ENCODE measurements at regions not wholly inside any gene's neighbourhood (a gene's known extent, or its start where the extent isn't known, plus 50 kb on each side); places are given as distances from the start of the nearest gene placed in this dataset.
"Not testable (repeated sequence)": the region's sequence is repeated elsewhere in the genome, so short reads cannot be mapped to it uniquely, and the experiment has no call there.

DNA sequence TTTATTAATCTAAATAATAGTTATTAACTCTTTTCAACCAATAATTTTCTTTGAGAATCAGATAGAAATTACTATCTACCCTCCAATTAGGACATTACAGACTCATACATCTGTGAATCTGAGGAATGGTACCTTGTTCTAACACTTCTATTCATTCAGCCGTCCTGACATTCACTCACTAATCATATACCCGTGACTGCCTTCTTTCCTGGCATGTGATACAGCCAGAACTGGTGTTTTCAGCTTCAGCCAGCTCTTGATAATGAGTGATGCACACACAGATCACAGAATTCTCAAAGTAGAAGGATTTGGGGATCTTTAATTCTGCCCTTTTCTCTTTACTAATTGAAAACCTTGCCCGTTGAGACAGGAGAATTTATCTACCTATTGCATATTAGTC lies 499.9 kb downstream of the UTRN start:
- no peak for FAIRE-seq
- no peak for DNase-seq (ENCODE audit: insufficient read length, low spot score)

DNA sequence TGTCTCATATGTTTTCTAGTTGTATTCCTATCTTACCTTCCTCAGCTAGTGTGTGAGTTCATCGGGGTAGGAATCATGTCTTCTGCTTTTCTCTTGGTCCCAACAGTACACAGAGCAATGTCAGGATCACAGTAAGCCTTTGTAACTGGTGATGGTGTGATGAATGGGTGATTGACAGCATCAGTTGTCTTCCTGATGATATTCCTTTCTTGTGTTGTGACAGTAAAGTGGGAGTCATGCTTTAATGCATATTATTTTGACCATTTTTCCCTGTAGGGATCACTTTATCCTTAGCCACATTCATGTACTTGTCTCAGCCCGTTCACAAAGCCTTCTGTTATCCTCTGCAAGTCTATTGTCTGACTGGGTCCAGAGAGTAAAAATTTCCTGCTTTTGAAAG lies 501.7 kb downstream of the UTRN start:
- FAIRE-seq (no peak), DNase-seq (ENCODE audit: insufficient read length, low spot score) (no peak)

DNA sequence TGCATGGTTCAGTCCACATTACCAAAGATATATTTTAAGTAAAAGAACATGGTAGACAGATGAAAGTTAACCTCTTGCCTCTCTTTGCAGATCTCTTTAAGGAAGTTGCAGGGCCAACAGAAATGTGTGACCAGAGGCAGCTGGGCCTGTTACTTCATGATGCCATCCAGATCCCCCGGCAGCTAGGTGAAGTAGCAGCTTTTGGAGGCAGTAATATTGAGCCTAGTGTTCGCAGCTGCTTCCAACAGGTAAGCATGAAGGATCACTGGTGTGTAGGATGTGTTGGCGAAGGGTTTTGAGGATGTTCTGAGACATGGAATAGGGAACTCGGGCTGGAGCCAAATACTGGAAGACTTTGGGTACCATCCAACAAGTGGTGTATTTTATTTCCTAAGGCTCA lies 508.6 kb downstream of the UTRN start:
- FAIRE-seq (peak; percentile 31), DNase-seq (ENCODE audit: insufficient read length, low spot score) (no peak)

DNA sequence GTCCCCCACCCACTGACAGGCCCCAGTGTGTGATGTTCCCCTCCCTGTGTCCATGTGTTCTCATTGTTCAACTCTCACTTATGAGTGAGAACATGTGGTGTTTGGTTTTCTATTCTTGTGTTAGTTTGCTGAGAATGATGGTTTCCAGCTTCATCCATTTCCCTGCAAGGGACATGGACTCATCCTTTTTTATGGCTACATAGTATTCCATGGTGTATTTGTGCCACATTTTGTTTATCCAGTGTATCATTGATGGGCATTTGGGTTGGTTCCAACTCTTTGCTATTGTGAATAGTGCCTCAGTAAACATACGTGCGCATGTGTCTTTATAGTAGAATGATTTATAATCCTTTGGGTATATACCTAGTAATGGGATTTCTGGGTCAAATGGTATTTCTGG lies 509.9 kb downstream of the UTRN start:
- FAIRE-seq; DNase-seq (ENCODE audit: insufficient read length, low spot score): not testable (repeated sequence)

DNA sequence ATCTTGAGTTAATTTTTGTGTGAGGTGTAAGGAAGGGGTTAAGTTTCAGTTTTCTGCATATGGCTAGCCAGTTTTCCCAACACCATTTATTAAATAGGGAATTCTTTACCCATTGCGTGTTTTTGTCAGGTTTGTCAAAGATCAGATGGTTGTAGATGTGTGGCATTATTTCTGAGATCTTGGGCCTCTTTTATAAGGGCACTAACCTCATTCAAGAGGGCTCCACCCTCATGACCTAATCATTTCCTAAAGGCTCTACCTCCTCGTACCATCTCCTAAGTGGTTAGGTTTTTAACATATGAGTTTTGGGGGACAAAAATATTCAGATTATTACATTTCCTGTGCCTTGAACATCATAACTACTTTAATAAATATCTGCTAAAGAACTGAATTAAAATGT lies 510.9 kb downstream of the UTRN start:
- FAIRE-seq, result no peak
- no peak for DNase-seq (ENCODE audit: insufficient read length, low spot score)

DNA sequence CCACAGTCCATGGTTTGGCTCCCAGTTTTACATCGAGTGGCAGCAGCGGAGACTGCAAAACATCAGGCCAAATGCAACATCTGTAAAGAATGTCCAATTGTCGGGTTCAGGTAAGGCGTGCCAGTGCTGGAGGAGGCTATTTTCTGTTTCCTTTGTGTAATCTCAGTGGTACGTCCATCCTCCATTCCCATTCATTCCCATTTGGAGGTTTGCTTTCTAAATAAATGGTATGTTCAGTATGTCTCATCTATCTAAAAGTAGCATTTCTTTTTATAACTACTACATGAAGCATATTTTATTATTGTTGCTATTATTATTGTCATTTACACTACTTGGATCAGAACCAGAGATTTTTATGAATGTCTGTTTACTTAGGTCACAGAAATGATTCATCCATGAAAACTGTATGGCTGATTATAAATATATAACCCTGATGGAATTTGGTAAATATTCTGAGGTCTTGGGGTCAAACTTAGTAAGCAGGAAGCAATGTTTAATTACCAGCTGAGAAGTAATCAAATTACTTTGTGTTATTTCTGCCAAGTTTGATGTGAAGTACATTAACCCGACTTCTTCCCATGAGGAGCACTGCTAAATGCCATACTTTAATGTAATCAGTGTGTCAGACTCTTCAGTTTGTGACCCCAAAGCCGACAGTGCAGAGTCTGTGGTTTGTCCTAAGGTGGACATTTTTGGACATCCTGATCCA lies 512.9 kb downstream of the UTRN start:
- DNase-seq (ENCODE audit: insufficient read length, low spot score), result peak; percentile 23
- peak; percentile 77 for FAIRE-seq

DNA sequence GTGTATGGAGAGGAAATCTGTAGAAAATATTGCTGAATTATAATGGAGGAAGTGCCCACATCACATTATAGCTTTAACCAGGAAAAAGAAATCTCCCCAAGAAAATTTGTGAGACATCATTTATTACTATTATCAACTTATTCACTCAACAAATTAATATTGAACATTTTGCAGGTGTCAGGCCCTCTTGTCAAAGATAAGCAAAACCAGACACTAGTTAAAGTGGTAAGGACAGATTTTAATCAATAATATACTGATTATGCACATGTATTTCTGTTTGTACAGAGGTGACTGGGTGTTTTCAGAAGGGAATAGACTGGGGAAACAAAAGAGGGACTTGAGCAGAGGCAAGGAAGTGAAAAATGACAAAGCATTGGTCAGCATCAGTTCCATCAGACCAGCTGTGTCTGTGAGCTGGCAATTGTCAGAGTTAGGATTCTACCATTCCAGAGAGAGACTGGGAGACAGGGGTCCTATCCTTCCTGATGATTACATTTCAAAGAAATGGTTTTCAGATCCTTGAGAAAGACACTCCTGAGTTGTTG lies 519.2 kb downstream of the UTRN start:
- DNase-seq (ENCODE audit: insufficient read length, low spot score) (no peak), FAIRE-seq (no peak)

DNA sequence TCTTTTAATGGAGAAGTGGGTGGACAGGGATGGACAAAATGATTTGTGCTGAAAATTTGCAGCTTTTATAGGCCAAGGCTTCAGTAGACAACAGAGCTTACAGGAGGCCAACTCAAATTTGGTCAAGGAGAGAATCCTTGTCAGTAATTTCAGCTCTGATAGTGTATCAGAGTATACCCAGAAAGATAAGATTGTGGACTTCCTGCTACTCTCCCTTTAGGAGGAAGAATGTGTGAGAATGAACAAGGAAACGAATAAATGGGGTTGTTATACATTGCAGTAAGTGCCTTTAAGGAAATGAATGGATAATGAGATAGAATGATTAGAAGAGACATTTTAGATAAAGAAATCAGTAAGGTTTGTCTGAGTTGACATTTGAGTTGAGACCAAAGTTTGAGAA lies 519.9 kb downstream of the UTRN start:
- DNase-seq (ENCODE audit: insufficient read length, low spot score) (no peak), FAIRE-seq (no peak)

DNA sequence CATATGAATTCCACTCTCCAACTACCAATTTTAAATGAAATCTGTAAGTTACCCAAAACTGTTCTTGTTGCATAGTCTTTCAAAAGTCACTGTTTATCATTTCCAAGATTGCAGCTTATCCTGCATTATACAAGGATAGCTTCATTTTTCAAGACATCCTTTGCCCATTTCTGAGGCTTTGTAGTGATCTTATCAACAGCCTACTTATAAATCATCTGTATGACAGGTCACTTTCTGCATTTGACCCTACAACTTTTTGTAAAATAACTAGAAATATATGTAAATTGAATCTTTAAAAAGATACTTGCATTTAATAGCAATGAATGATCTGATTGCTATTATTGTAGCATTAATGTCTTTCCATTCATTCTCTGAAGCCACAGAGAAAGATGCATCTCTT lies 521.1 kb downstream of the UTRN start:
- DNase-seq (ENCODE audit: insufficient read length, low spot score), result no peak
- FAIRE-seq, result no peak

DNA sequence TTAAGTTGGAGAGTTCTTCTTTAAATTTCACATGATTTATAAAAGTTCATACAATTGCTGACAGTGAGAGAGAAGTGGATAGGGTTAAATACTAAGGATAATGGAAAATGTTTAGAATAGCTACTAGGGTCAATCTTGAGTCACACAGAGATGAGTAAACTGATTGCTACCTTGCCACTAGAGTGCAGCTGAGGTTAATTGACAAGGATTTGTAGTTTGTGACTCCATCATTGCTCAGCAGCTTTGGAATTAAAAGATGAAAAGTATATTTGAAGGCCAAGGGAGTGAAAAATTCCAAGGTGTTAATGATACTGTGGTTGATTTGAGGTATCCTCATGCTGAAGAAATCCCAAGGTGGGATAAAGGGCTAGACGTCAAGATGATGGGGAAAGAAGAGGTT lies 524.0 kb downstream of the UTRN start:
- DNase-seq (ENCODE audit: insufficient read length, low spot score) (no peak), FAIRE-seq (no peak)

DNA sequence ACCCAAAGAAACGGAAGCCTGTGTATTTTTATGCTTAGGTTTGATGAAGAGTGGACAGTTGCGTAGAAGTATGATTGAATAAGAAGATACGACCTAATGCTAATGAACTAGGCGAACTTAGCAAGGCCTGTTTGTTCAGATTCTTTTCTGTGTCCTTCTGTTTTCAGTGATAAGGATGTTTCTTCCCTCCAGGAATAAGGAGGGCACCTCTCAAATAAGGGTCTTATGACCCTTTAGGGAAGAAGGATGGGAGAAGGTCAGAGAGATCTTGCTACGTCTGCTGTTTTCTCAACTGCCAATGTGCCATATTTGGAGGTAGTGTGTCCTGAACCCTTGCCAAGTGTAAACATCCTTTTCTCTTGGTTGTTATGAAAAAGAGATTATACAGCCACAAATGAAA lies 524.8 kb downstream of the UTRN start:
- FAIRE-seq, result no peak

DNA sequence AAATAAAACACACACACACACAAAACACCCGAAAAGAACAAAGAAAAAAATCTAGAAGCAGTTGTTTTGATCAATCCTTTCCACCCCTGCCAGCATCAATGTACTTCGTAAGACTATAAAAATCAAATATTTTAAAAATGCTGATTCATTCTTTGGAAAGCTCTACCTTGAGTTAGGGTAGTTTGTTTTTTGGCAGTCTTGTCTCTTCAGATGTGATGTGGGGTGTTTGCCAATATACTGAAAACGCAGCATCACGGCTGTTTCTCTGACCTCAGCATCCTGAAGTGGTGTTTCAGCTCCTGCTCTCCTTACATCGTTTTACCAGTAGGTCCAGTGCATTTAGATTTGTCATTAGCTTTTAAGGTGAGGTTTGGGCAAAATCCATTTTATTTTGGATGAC lies 526.0 kb downstream of the UTRN start:
- DNase-seq (ENCODE audit: insufficient read length, low spot score) (no peak), FAIRE-seq (no peak)

More for the DNA sequence above, 524.8 kb downstream of the UTRN start:
- DNase-seq (ENCODE audit: insufficient read length, low spot score), result no peak

DNA sequence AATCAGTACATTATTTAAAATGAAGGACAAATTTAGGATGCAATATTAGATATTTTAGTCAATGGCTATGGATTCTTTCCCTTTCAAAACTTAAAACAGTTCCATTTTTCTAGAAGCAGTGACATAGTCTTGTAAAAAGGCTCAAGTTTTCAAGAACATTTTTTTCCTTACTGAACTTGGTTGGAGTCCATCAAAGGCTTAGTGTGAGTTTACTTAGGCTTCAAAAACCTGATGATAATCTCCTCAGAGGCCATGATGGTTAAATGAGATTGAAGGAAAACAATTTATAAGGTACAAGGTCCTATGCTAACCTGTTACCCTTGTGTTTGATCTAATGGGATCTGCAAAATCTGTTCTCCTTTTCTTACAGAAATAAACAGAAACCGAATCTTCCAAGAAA lies 531.8 kb downstream of the UTRN start:
- FAIRE-seq (no peak), DNase-seq (ENCODE audit: insufficient read length, low spot score) (no peak)

DNA sequence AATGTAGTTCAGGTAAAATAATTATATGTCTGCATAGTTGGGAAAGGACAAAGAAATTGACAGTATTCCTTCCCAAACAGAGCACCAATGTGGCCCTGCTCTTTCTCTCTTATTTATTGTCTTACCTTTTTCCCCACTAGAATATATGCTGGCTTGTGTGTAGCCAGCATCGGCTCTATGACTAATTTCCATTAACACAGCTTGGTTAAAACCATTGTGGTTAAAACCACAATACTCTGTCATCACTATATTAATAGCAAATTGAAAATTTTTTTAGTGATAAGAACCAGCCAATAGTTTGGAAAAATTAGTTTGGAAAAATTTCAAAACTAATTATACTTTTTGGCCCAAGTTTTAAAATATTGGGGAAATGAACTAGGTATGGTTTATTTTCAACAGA lies 535.1 kb downstream of the UTRN start:
- no peak for DNase-seq (ENCODE audit: insufficient read length, low spot score)
- FAIRE-seq, result no peak

DNA sequence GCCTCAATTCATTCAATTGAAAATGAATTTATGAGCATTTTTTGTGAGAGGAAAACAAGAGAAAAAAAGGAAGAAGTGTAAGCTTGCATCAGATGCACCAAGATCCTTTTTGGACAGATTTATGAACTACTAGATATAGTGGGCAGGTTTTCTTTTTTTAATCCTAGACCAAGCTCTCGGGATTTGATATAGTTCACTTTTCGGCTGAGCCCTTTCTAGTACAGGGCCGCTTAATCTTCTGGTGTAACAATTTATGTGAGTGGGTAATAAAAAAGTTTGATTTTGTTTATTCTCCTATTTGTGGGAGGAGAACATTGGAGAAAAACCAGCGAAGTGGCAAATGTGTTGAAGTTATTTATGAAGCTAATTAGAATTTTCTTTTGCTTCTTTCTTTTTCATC lies 538.0 kb downstream of the UTRN start:
- DNase-seq (ENCODE audit: insufficient read length, low spot score), result no peak
- no peak for FAIRE-seq

DNA sequence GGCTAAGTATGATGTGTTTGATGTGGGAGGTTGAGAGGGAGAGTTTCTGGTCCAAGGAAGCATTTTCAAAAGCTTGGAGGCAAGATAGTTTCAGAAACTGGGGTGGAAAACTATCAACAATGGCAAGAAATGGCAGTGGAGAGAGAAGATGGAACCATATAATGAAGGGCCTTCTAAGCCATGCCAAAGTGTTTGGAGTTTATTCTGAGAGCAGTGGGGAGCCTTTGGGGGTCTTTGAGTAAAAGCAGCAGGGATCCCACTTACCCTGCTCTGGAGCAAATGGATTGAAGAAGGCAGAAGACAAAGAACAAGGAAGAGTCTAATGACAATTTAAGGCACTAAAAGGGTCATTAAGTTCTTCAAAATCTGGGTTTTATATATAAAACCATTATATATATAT lies 538.9 kb downstream of the UTRN start:
- FAIRE-seq (no peak), DNase-seq (ENCODE audit: insufficient read length, low spot score) (no peak)

DNA sequence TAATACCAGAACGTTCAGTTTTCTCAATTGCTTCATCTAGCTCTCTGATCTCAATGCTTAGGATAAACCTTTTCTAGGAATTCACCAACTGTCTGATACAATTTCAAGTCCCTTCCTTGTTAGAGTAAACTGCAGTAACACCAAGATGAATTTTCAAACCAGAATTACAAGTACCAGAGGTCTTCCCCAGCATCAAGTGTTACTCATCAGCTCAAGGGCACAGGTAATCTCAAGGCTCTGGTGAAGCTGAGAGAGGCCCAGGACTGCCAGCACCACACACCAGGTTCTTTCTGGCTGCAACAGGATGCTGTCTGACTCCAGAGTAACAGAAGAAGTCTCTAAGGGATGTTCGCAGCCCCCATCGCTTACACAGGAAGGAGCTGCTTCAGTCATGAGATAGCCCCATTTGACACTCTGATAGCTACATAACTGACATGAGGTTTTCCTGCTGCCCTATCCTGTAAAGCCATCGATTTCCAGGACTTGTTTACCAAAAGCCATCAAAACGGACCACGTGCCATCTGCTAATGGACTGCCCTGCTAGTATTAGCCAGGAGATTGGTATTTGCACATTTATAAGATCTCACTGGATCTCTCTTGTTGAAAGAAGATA lies 549.4 kb downstream of the UTRN start:
- no peak for DNase-seq (ENCODE audit: insufficient read length, low spot score)
- FAIRE-seq, result peak; percentile 26

DNA sequence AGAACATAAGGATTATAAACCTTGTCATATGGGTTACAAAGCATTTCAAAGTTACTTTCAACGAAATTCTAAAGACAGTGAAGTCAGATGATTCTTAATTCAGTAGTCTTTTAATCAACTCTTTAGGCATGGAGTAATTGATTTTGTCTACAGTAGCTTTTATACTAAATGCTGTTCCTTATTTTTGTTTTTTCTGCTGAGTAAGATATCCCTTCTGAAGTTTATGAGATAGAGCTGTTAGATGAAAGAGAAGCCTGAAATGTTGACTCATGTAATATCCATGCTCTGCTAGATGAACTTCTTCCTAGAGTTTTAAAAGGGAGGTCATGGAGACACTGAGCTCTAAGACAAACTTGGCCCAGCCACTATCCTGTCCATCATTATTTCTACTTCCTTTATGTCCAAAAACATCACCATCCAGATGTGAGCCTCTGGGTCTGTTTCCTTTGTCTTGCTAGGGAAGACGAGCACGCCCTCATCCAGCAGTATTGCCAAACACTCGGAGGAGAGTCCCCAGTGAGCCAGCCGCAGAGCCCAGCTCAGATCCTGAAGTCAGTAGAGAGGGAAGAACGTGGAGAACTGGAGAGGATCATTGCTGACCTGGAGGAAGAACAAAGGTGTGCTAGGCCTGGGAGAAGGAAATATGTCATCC lies 550.3 kb downstream of the UTRN start:
- DNase-seq (ENCODE audit: insufficient read length, low spot score), result no peak
- FAIRE-seq, result no peak

DNA sequence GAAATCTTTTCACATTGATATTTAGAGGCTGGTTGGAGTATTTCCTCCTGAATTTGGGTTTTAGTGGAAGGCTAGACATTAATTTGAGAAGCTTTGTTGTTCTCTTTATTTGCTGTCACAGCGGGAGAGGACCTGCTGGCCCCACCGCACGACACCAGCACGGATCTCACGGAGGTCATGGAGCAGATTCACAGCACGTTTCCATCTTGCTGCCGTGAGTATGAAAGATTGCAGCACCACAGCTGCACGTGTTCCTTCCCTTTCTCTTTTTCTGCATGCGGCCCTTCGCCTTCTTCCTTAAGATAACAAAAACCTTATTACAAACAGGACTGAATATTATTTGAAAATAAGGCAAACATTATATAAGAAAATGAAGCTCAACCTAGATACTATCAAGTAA lies 555.5 kb downstream of the UTRN start:
- FAIRE-seq, result no peak
- no peak for DNase-seq (ENCODE audit: insufficient read length, low spot score)

DNA sequence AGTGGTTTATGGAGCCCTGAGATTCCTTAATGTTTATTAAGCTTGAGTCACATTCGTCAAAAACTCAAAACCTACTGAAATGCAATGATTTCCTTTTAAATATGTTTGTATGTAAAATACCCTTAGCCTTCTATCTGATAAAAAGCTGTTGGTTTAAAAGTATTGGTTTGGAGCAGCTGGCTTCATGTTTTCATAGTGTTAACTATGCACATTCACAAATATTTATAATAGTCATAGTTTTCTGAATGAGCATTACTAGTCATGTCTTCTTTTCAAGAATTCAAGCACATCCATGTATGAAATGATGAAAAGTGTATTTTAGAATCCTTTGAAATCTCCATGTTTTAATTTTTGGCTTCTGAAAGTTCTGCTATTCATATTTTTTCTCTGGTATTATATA lies 558.6 kb downstream of the UTRN start:
- DNase-seq (ENCODE audit: insufficient read length, low spot score) (no peak), FAIRE-seq (no peak)

DNA sequence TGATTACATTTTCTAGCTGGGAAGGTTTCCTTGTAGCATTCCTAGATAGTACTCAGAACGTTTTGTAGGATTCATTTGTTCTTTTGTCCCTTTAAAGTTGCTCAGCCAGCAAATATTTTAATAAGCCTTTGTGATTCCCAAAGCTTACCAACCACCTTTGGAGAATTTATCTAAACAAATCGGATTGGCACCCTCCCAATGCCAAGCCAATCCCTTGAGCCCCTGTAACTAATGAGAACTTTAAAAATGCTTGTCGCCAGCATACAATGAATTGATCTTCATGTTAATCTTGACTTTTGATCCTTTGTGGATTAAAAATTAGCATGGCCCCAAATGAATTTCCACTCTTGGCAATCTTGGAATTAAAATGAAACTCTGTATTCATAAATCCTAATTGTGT lies 559.5 kb downstream of the UTRN start:
- no peak for DNase-seq (ENCODE audit: insufficient read length, low spot score)
- FAIRE-seq, result no peak

DNA sequence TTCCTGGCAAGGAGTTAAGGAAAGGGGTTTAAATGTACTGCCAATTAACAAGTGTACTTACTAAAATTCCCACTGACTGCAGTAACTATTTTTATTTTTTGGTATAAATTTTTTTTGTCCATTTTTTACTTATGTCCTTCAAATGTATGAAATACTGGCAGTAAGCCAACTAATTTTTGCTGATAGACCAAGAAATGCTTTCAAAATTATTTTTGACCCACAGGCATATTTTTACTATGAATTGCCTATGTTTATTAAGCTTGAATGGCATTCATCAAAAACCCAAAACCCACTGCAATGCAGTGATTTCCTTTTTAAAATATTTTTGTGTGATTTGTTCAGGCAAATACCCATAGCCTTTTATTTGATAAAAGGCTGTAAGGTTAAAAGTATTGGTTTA lies 560.1 kb downstream of the UTRN start:
- no peak for DNase-seq (ENCODE audit: insufficient read length, low spot score)
- no peak for FAIRE-seq

Measured in HTR-8/SVneo (cell line).